ENCODE measurements at regions not wholly inside any gene's neighbourhood (a gene's known extent, or its start where the extent isn't known, plus 50 kb on each side); places are given as distances from the start of the nearest gene placed in this dataset.

- TF ChIP-seq CTCF (conservative IDR thresholded peaks at IDR 0.05 in 1 of 2, IDR thresholded peaks at IDR 0.05 in 1 of 2; ENCODE audit: low read depth in 1 of 2, low read length in 2 of 2) (no peak), EZH2 (IDR thresholded peaks at IDR 0.05; ENCODE audit: low read length, missing control alignments) (no peak)
Measured at GRCh38 chr1:5448486-5448885, 543.7 kb downstream of the NPHP4 start.

All from fibroblast of lung (primary cell).